ENCODE measurements at regions not wholly inside any gene's neighbourhood (a gene's known extent, or its start where the extent isn't known, plus 50 kb on each side); places are given as distances from the start of the nearest gene placed in this dataset.

DNA sequence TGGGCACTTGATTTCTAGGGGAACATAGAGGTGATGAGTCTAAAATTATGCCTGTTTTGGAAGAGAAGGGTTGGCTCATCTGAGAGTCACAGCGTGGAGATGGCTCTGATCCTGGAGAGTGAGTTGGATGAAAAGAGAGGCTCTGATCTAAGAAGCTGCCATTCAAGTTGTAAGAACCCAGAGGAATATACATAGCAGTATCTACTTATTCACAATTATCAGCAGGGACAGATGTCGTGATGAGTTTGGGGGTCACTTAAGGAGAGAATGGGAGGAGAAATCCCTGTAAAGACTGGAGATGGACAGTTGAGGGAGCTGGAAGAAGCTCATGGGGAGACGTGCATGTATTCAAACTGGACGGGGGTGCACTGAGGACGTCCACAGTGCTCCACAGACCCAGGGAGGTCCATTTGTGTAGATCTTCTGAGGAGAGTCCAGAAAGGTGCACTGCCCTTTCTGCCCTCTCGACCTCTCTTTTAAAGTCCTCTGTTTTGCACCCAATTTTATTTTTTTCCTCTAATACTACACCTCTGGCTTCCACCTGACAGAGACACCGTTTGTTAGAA, 124.7 kb upstream of the SSTR4 start:
- ChIA-PET POLR2A (no interaction called here), CTCF (interaction anchor here (1.0 to 2.3 kb wide), 3 partner anchors 11 to 32 kb away, joined by 3 to 5 read pairs (median 3); no protein-coding TSS in a partner anchor)
- TF ChIP-seq CTCF (IDR thresholded peaks at IDR 0.05; ENCODE audit: control extremely low read depth, extremely low read depth, low read depth, missing control alignments) = no peak
- no peak for DNase-seq (ENCODE audit: extremely low spot score)

GRCh38 chr20:22914291-22914690, 120.8 kb upstream of the SSTR4 start:
- ChIA-PET POLR2A (no interaction called here), CTCF (no interaction called here)
- DNase-seq (ENCODE audit: extremely low spot score) = no peak
- no peak for TF ChIP-seq CTCF (IDR thresholded peaks at IDR 0.05; ENCODE audit: control extremely low read depth, extremely low read depth, low read depth, missing control alignments)

- POLR2A ChIA-PET = no interaction called here
- no peak for TF ChIP-seq CTCF (IDR thresholded peaks at IDR 0.05; ENCODE audit: control extremely low read depth, extremely low read depth, low read depth, missing control alignments)
- DNase-seq (ENCODE audit: extremely low spot score) = no peak
- CTCF ChIA-PET = no interaction called here
These were observed 119.6 kb upstream of the SSTR4 start for GRCh38 chr20:22915512-22915911.

DNA sequence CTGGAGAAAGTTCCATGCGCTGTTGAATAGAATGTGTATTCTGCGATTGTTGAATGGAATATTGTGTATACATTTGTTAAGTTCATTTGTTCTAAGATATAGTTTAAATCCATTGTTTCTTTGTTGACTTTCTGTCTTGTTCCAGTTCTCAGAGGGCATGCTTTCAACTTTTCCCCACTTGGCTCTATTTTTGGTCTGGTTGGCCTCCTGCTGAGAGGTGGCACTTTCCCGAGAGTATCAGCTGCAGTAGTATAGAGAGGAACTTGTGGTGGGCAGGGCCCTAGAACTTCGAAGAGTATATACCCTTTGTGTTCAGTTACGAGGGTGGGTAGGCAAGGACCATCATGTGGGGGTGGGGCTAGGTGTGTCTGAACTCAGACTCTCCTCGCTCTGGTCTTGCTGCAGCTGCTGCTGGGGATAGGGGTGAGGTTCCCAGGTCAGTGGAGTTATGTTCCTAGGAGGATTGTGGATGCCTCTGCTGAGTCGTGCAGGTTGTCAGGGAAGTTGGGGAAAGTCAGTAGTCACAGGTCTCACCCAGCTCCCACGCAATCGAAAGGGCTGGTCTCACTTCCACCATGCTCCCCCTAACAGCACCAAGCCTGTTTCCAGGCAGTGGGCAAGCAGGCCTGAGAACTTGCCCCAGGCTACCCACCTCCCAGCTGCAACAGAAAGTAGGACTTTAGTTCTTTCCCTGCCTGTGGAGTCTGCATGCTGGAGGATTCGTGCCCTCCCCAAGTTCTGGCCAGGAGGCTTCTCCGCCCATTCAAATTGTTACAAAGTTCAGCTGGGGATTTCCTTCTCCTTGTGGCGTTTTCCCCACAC, 118.9 kb upstream of the SSTR4 start:
- no peak for DNase-seq (ENCODE audit: extremely low spot score)
- TF ChIP-seq CTCF (IDR thresholded peaks at IDR 0.05; ENCODE audit: control extremely low read depth, extremely low read depth, low read depth, missing control alignments) = no peak
- ChIA-PET CTCF (interaction anchor here (1.3 kb wide), 1 partner anchor 8 kb away, joined by 3 read pairs; no protein-coding TSS in a partner anchor), POLR2A (no interaction called here)

DNA sequence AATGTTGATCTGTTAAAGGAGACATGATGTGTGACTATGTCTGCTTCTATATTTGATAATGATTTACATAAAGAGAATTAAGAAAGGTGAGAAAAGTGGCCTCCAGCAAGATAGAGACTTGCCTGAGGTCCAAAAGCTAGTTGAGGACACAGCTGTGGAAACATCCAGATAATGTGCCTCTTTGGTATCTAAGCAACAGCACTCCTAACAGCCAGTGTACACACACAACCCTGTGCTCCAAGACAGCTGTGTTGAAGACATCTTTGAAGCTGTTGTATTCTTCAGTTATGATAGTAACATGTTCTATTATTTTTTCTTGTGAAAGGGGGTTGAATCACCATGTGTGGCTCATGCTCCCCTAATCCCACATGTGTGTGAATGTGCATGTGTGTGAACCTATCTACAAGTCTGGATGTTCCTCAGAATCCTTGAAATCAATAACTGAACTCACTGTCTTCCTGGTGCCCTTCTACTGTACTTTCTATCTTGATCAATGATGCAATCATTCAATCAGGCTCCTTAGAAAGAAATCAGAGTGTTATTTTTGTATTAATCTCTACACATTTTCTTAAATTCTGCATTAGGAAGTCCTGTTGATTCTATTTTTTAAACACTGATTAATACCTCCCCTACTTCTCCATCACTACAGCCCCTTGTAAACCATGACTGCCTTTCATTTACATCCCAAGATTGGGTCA, 116.7 kb upstream of the SSTR4 start:
- ChIA-PET POLR2A (no interaction called here), CTCF (interaction anchor here (0.8 to 1.0 kb wide), 2 partner anchors 9 to 11 kb away, joined by 3 read pairs; no protein-coding TSS in a partner anchor)
- no peak for DNase-seq (ENCODE audit: extremely low spot score)
- TF ChIP-seq CTCF (IDR thresholded peaks at IDR 0.05; ENCODE audit: control extremely low read depth, extremely low read depth, low read depth, missing control alignments) = no peak

- no peak for DNase-seq (ENCODE audit: extremely low spot score)
- POLR2A ChIA-PET = no interaction called here
- TF ChIP-seq CTCF (IDR thresholded peaks at IDR 0.05; ENCODE audit: control extremely low read depth, extremely low read depth, low read depth, missing control alignments) = no peak
- CTCF ChIA-PET = interaction anchor here (1.3 kb wide), 1 partner anchor 9 kb away, joined by 3 read pairs; no protein-coding TSS in a partner anchor
These were observed 114.2 kb upstream of the SSTR4 start for GRCh38 chr20:22920898-22921297.

Measured in GM10248 (cell line).